Left colon (tissue), 2 donors: ENCODE measurements at regions not wholly inside any gene's neighbourhood (a gene's known extent, or its start where the extent isn't known, plus 50 kb on each side); places are given as distances from the start of the nearest gene placed in this dataset.

Experiments used
- ATAC-seq: fragments of 200-7000 bp; cut with Tn5 transposase; one replicate; pipeline ENCODE4 v1.9.1; 2020; ENCODE audit warnings: mild to moderate bottlenecking, moderate library complexity
- DNase-seq, 2 donors: peaks; one replicate each; pipeline ENCODE4 v3.0.0-alpha.2; 2020
- intact Hi-C, 2 donors: fragments of 100-400 bp; cut with DNase I in 1 of 2; cut with micrococcal nuclease in 1 of 2; formaldehyde crosslinking; loops; one replicate each; pipeline versions ENCODE4 v1.11.2 to v1.14.0; 2022; cut with DNase I, micrococcal nuclease
- donor health status: DM: no; HTN: no; CAD: no.
- donor health status: DM: yes; HTN: yes; CAD: no.

DNA sequence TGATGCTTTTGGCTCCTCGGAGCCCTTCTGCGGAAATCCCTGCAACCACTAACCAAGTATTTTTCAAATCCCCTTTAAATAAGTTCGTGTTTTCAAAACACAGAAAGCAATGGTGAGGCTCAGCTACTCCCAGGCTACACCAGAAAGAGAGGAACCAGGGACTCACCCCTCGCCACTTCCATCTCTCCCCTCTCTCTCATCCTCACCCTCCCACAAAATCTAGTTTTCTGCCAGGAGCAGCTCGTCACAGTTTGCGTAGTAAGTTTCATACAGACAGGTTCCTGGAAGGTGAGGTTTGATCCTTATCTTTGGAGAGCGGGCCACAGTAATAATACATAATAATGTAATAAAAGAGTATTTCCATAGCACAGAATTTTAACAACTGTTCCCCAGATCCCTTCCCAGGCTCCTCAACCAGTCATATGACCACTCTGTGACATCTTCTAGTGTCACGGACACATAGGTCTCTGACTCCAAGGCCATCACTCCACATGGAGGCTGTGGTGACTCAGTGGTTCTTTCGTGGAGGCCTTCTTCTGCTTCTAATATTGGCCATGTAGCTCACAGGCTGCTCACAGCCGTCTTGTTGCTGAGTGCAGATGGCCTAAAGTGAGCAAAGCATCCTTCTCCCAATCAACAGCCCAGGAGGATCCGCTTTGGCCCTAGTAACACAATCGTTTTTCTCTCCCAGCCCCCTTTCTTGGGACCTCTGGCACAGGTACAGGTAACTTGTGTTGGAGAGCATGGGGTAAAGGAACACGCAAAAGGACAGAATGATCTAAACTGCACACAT, 295.7 kb downstream of the CDC5L start:
- ATAC-seq = no peak
- intact Hi-C loops = no loop called here
- DNase-seq = no peak

DNA sequence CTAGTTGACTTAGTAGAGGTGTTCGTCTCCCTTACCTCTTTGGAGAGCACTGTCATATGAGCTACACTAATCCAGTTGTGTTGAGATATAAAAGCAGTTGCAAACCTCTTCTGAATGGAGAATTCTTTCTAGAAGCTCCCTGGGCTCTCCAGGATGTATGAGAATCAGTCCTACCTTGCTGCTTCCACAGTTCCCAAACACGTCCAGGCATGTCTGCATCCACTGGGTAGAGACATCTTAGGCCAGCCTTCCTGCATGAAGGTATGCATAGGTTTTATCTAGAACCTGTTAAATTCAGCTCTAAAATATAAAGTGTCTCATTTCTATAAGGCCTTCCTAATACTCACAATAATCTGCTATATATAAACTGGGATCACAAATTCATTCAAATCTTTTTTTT, 297.7 kb downstream of the CDC5L start:
- ATAC-seq (no peak), DNase-seq (no peak)
- intact Hi-C loops = no loop called here

- no peak for DNase-seq
- intact Hi-C loops = no loop called here
- ATAC-seq = no peak
These were observed 308.6 kb downstream of the CDC5L start for GRCh38 chr6:44696099-44696498.

DNA sequence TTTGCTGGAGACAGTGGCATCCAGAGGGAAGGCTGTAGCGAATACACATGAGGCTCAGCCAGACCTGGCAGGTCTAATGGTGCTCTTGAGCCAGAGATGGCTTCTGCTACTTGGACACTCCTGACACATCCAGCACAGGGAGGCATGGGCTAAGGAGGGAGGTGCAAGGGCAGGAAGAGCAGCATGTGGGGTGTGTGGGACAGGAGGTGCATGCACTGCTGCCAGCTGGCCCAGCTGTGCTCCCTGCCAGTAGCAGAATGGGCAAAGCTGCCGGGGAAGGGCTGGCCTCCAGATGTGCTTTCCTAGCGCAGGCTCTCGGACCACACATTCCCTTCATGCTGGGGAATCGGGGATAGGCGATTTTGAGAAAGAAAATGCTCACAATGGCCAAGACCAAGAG, 309.2 kb downstream of the CDC5L start:
- no peak for ATAC-seq
- intact Hi-C loops = no loop called here
- DNase-seq = no peak

- ATAC-seq (no peak), DNase-seq (no peak)
- intact Hi-C loops = no loop called here
These were observed 309.8 kb downstream of the CDC5L start for GRCh38 chr6:44697327-44697726.

- intact Hi-C loops = no loop called here
- DNase-seq (no peak), ATAC-seq (no peak)
These were observed 311.1 kb downstream of the CDC5L start for GRCh38 chr6:44698602-44699001.

DNA sequence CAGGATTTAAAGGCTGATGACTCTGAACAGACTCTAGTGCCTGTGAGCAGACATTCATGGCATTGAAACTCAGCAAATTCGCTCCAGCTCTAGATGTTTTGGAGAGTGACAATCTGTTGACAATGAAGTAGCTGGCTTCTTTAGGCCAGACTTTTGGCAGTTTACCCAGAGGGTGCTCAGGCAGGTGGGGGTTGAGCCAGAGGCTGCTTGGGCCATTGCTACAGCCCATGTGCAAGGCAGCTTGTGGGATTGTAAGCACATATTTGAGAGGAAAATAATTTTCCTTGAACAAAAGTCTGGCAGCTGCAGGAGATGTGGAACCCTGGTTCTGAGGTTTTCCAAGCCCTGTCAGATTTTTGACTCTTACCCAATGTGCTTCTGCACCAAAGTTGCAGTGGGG, 311.6 kb downstream of the CDC5L start:
- no peak for DNase-seq
- ATAC-seq = no peak
- intact Hi-C loops = no loop called here

GRCh38 chr6:44699851-44700250, 312.3 kb downstream of the CDC5L start:
- DNase-seq = no peak
- no peak for ATAC-seq
- intact Hi-C loops = no loop called here

DNA sequence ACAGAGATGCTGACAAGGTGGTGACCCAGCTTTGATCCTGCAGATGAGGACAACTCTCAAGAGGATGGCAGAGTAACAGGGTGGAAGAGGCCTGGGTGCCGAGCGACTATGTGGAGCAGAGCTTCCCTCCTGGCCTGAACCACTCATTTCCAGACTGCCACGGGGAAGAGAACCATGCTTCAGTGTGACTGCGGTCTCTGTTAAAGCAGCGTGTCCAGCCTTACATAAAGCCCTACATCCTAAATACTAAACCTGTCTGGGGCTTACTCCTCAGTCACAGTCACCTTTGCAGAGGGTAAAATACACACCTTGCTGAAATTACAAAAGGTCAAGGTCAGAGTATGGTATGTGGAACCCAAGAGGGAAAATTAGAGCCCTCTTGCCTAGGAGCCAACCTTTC, 312.9 kb downstream of the CDC5L start:
- intact Hi-C loops = no loop called here
- DNase-seq (no peak), ATAC-seq (no peak)

DNA sequence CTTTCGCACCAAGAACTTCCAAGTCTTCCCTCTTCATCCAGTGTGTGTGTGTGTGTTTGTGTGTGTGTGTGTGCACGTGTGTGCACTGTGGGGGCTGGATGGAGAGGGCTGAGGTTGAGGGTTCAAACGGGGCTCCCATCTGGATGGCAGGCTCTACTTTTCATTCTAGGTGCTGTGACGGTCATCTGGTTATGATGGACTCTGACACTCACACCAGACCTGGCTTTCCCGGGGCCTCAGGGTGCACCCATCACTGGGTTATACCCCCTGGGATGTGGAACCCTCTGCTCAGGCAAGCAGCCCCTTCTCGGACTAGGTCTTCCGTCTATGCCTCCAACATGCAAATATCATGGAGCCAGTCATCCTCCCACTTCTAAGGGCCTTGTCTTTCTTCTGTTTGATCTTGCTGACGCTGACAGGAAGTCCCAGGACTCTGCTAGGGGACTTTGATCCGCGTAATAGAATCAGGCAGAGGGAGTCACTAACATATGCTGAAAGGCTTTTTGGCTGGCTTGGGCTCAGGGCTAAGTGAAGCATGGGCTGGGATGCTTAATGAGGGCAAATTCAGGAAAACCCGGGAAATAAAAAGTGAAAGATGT, 313.6 kb downstream of the CDC5L start:
- intact Hi-C loops = no loop called here
- DNase-seq (no peak), ATAC-seq (no peak)

- DNase-seq (no peak), ATAC-seq (no peak)
- intact Hi-C loops = no loop called here
These were observed 314.2 kb downstream of the CDC5L start for GRCh38 chr6:44701637-44702101.

DNA sequence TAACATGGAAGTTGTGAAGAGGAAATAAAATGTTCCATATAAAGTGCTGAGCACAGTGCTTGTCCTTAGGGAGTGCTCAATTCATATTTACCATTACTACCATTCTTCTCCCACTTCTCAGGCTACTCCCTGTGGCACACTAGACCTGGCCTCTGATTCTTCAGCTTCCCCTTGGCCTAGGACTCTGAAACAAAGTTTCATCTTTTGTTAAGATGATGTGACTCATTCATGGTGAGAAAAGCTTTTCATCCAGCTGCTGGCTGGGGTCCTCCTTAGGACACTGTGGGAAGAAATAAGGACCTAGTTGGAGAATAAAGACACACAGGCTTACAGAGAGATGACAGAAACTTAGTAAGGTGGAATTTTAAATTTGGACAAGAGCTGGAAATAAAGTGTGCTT, 314.8 kb downstream of the CDC5L start:
- DNase-seq (no peak), ATAC-seq (no peak)
- intact Hi-C loops = no loop called here

GRCh38 chr6:44704240-44705150, 317.0 kb downstream of the CDC5L start:
- DNase-seq (no peak), ATAC-seq (no peak)
- intact Hi-C loops = no loop called here

DNA sequence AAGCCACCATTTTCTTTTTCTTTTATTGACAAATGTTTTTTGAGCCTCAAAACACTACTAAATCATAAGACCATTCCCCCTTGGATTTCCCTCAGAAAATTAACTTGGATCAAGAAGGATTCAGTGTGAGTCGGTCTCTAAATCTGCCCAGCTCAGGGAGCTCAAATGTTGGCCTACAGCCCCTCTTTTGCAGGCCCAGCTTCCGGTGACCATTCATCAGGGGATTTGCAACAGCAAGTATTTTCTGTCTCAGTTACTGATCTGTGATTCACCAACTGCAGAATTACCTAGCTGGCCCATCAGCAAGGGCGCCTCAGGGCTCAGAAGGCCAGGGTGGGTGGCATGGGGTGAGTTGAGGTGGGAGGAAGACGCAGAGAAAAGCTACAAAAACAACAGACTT, 318.1 kb downstream of the CDC5L start:
- intact Hi-C loops = no loop called here
- ATAC-seq (no peak), DNase-seq (no peak)

DNA sequence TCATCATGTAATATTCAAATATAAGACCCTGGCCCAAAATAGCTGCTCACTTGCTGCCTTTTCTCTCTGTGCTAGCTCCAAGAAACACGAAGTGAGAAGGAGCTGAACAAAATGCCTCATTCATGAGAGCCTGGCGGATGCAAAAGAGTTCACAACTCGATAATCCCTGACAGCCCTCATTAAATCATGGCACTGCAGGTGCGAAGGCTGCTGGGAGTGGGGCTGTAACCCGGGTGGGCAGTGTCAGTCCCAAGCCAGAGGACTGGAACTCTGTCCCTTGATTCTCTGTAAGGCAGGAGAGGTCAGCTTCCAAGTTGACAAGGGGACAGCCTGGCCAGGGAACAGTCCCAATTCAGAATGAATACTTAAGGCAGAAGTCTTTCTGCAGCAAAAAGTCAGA, 318.5 kb downstream of the CDC5L start:
- no peak for ATAC-seq
- DNase-seq = no peak
- intact Hi-C loops = no loop called here

- DNase-seq (no peak), ATAC-seq (no peak)
- intact Hi-C loops = no loop called here
These were observed 320.7 kb downstream of the CDC5L start for GRCh38 chr6:44708208-44708607.

DNA sequence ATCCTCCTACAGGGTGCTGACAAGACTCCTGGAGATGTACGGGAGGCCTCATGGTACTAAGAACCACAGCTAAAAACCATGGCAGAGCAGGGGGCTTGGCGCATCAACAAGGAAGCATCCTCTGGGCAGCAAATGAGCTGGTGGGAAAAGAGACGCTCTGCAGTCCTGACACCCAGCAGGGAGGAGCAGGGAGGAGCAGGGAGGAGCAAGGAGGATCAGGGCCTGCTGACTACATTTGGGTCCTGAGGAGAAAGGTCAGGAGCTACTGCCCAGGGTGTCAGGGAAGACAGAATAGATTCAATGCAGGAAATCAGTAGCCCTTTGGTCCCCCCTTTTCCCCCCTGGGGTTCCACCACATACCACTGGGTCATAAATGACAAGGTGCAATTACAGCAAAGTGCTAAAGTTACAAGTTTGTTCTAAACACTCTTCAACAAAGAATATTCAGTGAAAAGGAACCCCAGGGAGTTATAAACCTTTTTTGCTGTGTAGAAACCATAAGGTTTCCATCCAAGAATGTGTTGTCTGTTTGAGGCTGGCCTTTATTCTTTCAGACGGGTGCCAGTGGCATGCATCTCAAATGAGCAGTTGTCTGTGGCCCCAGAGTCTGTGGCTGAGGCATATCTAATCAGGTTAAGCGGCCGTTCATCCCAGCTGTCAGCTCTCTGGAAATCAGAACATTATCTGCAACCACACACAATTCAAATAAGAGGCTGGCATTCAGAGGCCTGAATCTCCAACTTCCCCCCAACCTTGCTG, 325.0 kb downstream of the CDC5L start:
- intact Hi-C loops = no loop called here
- DNase-seq (no peak), ATAC-seq (no peak)

DNA sequence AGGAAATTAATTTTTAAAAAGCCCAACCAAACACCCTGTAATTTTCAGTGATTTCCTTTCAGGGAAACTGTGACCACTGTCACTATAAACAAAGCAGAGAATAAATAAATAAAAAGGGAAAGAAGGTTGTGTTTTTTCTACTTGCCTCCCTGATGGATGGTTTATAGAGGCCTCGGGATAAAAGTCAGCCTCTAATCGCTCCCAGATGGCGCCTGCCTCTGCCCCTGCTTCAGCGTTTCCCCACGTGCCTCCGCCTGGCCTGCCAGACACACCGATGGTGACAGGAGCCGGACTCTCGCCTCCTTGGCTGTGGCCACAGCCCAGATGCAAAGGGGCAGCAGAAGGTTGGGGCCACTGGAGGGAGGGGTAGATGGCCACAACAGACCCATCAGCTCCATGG, 327.7 kb downstream of the CDC5L start:
- intact Hi-C loops = no loop called here
- DNase-seq (no peak), ATAC-seq (no peak)

DNA sequence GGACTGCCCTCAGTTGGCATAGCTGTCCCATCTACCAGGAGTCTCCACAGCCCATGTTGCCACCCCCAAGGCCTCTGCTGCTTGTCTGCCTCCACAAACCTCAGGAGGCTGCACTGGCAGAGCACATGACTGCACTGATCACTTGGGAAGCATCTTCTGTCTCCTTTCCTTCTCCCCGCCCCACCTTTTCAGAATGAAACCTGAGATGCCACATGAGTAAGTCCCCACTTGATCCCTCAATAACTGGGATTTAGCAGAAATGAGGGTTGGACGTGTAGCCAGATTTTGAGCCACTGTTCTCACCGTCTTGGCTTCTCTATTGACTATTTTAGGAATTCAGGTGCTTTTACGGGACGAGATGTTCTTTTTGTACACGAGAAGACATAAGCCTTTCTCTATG, 328.4 kb downstream of the CDC5L start:
- intact Hi-C loops = no loop called here
- no peak for ATAC-seq
- no peak for DNase-seq
